Tibial nerve (tissue), 4 donors: ENCODE measurements at regions not wholly inside any gene's neighbourhood (a gene's known extent, or its start where the extent isn't known, plus 50 kb on each side); places are given as distances from the start of the nearest gene placed in this dataset.

Experiments used
- CTCF ChIP-seq, 5 experiments: fragments of 200-600 bp in 3 of 5; fragments of 450-650 bp in 2 of 5; sonication (generic) in 3 of 5; IDR thresholded peaks; one replicate each; pipeline ENCODE4 v1.5.1; 2016 to 2019; ENCODE audit warnings: antibody characterized with exemption in 5 of 5, mild to moderate bottlenecking in 3 of 5, moderate library complexity in 2 of 5
- EP300 ChIP-seq, 2 donors: sonication (generic); formaldehyde crosslinking; IDR thresholded peaks; one replicate each; pipeline ENCODE4 v1.6.1; 2017; ENCODE audit warnings: antibody characterized with exemption in 2 of 2, mild to moderate bottlenecking in 1 of 2
- POLR2A ChIP-seq, 2 donors: fragments of 450-650 bp; IDR thresholded peaks; one replicate each; pipeline ENCODE4 v1.6.1; 2017; ENCODE audit warnings: antibody characterized with exemption in 2 of 2, mild to moderate bottlenecking in 2 of 2, moderate library complexity in 2 of 2

- no peak for TF ChIP-seq CTCF (IDR thresholded peaks at IDR 0.05)
- TF ChIP-seq POLR2A (IDR thresholded peaks at IDR 0.05), result no peak
- no peak for TF ChIP-seq EP300 (IDR thresholded peaks at IDR 0.05)
Observed at GRCh38 chr13:103634066-103634465, 567.8 kb upstream of the SLC10A2 start.
